Breast epithelium (tissue), 4 donors: ENCODE measurements at regions not wholly inside any gene's neighbourhood (a gene's known extent, or its start where the extent isn't known, plus 50 kb on each side); places are given as distances from the start of the nearest gene placed in this dataset.

ENCODE experiments used
- DNase-seq, 2 donors: peaks; one replicate each; pipeline ENCODE4 v3.0.0-alpha.2; 2019; ENCODE audit warnings: low spot score in 2 of 2
- H3K27ac ChIP-seq, 2 donors: fragments of 200-600 bp; sonication (generic) in 1 of 2; one replicate each; pipeline ENCODE4 v1.5.1; 2016 to 2019; ENCODE audit warnings: mild to moderate bottlenecking in 1 of 2
- H3K27me3 ChIP-seq, 2 donors: fragments of 200-600 bp; sonication (generic) in 1 of 2; one replicate each; pipeline versions ENCODE4 v1.5.1 to v1.6.0; 2017 to 2019; ENCODE audit warnings: control low read depth in 1 of 2, mild to moderate bottlenecking in 1 of 2
- H3K36me3 ChIP-seq: fragments of 200-600 bp; one replicate; pipeline ENCODE4 v1.5.1; 2019
- H3K4me1 ChIP-seq, 2 donors: fragments of 200-600 bp; sonication (generic); one replicate each; pipeline ENCODE4 v1.5.1; 2016 to 2019; ENCODE audit warnings: control low read depth in 1 of 2
- H3K4me3 ChIP-seq, 3 donors: fragments of 200-600 bp; sonication (generic); 1 replicate in 2 of 3; 2 replicates in 1 of 3; pipeline ENCODE4 v1.5.1; 2016 to 2019; ENCODE audit warnings: mild to moderate bottlenecking in 3 of 3, moderate library complexity in 2 of 3
- H3K9me3 ChIP-seq, 2 donors: fragments of 200-600 bp; sonication (generic) in 1 of 2; one replicate each; pipeline ENCODE4 v1.5.1; 2016 to 2019; ENCODE audit warnings: control low read depth in 1 of 2
- POLR2A ChIP-seq: fragments of 450-650 bp; IDR thresholded peaks from one replicate; pipeline ENCODE4 v1.6.1; 2016; ENCODE audit warnings: antibody characterized with exemption, mild to moderate bottlenecking, moderate library complexity
- POLR2AphosphoS5 ChIP-seq, 3 donors: sonication (generic); formaldehyde crosslinking; IDR thresholded peaks; one replicate each; pipeline ENCODE4 v1.6.1; 2017; ENCODE audit warnings: antibody characterized with exemption in 3 of 3
- intact Hi-C: fragments of 100-400 bp; cut with DNase I; formaldehyde crosslinking; loops from one replicate; pipeline ENCODE4 v1.15.1; 2023; ENCODE audit warnings: low total_unique reads
- TF ChIP-seq, protein P1 (sequence below), 3 donors: fragments of 450-650 bp; IDR thresholded peaks; one replicate each; pipeline ENCODE4 v1.5.1; 2016 to 2017; ENCODE audit warnings: antibody characterized with exemption in 3 of 3, mild to moderate bottlenecking in 3 of 3, moderate library complexity in 3 of 3

DNA sequence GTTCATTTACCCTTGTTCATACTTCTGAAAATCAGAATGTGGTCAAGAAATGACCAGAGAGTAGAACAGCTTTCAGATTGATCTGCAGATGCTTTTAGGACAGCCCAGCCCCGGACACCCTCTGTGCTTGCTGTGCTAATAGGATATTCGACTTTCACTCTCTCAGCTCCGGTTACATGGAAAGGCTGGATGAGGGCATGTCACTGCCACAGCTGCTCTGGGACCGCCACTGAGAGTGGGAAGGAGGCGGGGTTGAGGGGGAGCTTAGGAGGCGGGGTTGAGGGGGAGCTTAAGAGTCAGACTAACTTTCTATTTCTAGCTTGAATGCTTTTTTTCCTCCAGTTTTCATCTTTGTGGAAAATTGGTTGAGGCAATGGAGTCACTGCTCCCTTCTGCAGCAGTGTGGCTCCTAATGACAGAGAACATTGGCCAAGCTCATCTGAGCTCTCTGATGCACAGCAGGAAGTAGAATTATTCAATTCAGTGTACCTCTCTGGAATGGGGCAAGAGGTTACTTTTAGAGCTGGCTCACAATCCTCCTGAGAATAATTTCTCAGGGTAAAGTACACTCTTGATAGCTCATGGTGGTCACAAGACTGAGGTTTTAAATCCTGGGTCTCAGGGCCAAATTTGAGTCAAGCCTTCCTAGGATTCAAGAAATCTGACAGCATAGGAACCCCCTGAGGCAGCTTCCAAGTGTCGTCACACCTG, 74.6 kb upstream of the NPAS1 start:
- Histone ChIP-seq H3K36me3 (no peaks in the 10 kb centered on the region), H3K4me1 (peaks cover 0 to 27% of the 10 kb centered on the region in 2 donors), H3K9me3 (no peaks in the 10 kb centered on the region), H3K4me3 (peak overlapping the region in 1 of 3 donors; percentile 30), H3K27ac (peak overlapping the region; percentile 76 to 83), H3K27me3 (no peaks in the 10 kb centered on the region)
- TF ChIP-seq POLR2A (no peak), POLR2AphosphoS5 (IDR thresholded peaks at IDR 0.05) (no peak)
- TF ChIP-seq, protein P1, sequence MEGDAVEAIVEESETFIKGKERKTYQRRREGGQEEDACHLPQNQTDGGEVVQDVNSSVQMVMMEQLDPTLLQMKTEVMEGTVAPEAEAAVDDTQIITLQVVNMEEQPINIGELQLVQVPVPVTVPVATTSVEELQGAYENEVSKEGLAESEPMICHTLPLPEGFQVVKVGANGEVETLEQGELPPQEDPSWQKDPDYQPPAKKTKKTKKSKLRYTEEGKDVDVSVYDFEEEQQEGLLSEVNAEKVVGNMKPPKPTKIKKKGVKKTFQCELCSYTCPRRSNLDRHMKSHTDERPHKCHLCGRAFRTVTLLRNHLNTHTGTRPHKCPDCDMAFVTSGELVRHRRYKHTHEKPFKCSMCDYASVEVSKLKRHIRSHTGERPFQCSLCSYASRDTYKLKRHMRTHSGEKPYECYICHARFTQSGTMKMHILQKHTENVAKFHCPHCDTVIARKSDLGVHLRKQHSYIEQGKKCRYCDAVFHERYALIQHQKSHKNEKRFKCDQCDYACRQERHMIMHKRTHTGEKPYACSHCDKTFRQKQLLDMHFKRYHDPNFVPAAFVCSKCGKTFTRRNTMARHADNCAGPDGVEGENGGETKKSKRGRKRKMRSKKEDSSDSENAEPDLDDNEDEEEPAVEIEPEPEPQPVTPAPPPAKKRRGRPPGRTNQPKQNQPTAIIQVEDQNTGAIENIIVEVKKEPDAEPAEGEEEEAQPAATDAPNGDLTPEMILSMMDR (IDR thresholded peaks at IDR 0.05): no peak
- intact Hi-C loops: no loop called here
- DNase-seq: peak in 1 of 2 donors; percentile 34

DNA sequence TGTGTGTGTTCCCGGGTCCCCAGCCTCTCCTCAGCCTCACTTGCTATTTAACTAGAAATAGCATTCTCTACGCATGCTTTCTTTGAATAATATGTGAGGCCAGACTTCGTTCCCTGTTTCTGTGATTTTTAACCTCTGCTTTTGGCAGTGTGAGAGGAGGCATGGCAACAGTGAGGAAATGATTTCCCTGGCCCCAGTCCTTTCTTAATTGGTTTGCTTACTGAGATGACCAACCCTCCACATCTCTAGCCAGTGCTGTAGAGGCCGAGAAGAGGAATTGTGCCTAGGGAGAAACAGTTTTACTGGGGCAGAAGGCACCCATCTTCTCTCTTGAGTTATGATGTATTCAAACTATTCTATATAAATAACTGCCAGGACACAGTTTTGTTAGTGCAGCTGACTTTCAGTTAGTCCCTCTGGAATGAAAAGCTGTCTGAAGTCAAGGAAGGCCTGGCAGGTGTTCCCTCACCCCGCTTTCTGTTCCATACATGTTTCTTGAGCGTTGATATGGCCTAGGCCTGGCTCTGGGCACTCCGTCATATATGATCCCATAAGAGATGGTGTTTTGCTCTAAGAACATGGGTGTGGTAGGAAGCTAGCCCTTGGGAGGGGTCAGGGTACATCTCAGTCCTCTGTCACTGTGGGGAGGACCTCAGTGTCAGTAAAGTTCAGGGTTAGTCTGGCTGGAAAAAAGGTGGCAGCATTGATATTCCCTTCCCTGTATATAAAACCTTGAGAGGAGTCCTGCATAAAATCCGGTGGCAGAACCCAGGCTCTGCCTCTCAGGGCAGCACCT, 73.7 kb upstream of the NPAS1 start:
- Histone ChIP-seq H3K9me3 (no peaks in the 10 kb centered on the region), H3K36me3 (no peaks in the 10 kb centered on the region), H3K27ac (peak overlapping the region; percentile 76 to 83), H3K27me3 (no peaks in the 10 kb centered on the region), H3K4me1 (peaks cover 0 to 35% of the 10 kb centered on the region in 2 donors), H3K4me3 (no peak overlapping the region)
- intact Hi-C loops: no loop called here
- no peak for DNase-seq
- no peak for TF ChIP-seq POLR2AphosphoS5 (IDR thresholded peaks at IDR 0.05)

DNA sequence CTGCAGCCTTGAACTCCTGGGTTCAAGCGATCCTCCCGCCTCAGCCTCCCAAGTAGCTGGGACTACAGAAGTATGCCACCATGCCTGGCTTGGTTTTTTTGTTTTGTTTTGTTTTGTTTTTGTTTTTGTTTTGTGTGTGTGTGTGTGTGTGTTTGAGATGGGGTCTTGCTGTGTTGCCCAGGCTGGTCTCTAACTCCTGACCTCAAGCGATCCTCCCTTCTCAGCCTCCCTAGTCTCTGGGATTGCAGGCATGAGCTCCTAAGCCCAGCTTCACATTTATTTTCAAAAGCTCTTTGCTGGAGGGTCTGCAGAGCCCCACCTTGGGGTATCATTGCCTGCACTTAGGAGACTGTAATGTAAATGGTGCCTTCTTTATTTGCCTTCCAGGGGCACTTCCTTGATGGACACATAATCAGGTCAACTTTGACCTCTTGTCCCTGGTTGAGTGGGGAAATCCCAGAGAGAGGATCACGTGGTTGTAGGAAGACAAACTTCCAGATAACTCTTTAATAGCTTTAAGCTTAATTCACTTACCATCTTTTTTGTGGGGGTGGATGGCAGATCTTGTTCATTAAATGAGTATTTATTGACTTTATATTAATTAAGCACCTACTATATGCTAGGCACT, 72.9 kb upstream of the NPAS1 start:
- intact Hi-C loops: no loop called here
- Histone ChIP-seq H3K27me3 (no peaks in the 10 kb centered on the region), H3K9me3 (no peaks in the 10 kb centered on the region), H3K4me1 (peaks cover 0 to 39% of the 10 kb centered on the region in 2 donors), H3K36me3 (no peaks in the 10 kb centered on the region), H3K4me3 (no peak overlapping the region), H3K27ac (peak overlapping the region; percentile 2 to 76)
- TF ChIP-seq POLR2AphosphoS5 (IDR thresholded peaks at IDR 0.05) (no peak), POLR2A (no peak)
- TF ChIP-seq, protein P1 (IDR thresholded peaks at IDR 0.05): no peak
- no peak for DNase-seq

DNA sequence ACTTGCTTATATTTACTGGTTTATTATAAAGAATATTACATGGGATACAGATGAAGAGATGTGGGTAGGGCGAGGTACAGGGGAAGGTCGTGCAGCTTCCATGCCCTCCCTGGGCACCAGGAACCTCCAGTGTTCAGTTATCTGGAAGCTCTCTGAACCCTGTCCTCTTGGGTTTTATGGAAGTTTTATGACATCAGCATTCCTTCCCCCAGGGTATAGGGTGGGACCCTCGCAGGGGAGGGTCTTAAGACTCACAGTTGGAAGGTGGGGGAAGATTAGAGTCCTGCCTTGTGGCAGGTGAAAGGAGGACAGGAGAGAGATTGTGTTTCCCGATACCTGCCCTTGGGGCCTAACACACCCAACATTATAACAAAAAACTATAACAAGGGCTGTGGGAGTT, 71.8 kb upstream of the NPAS1 start:
- no peaks in the 10 kb centered on the region for H3K36me3 ChIP-seq
- H3K27ac ChIP-seq: peak overlapping the region in 1 of 2 donors; percentile 2
- H3K4me3 ChIP-seq: no peak overlapping the region
- intact Hi-C loops: no loop called here
- no peak for TF ChIP-seq POLR2A
- DNase-seq: no peak
- H3K9me3 ChIP-seq: no peaks in the 10 kb centered on the region
- no peaks in the 10 kb centered on the region for H3K27me3 ChIP-seq
- peaks cover 0 to 39% of the 10 kb centered on the region in 2 donors for H3K4me1 ChIP-seq

- H3K9me3 ChIP-seq: no peaks in the 10 kb centered on the region
- H3K27ac ChIP-seq: peak overlapping the region; percentile 8 to 38
- DNase-seq: no peak
- H3K4me3 ChIP-seq: no peak overlapping the region
- no peaks in the 10 kb centered on the region for H3K27me3 ChIP-seq
- H3K36me3 ChIP-seq: no peaks in the 10 kb centered on the region
- peaks cover 0 to 23% of the 10 kb centered on the region in 2 donors for H3K4me1 ChIP-seq
- no peak for TF ChIP-seq POLR2A
- TF ChIP-seq, protein P1 (IDR thresholded peaks at IDR 0.05): no peak
- TF ChIP-seq POLR2AphosphoS5 (IDR thresholded peaks at IDR 0.05): no peak
- intact Hi-C loops: loop anchor here (10.0 kb wide), 1 partner anchor 1706 kb away; the partner anchor contains the start of gene EXOC3L2
These were observed 69.0 kb upstream of the NPAS1 start for GRCh38 chr19:46950526-46951170.
